ENCODE measurements at regions not wholly inside any gene's neighbourhood (a gene's known extent, or its start where the extent isn't known, plus 50 kb on each side); places are given as distances from the start of the nearest gene placed in this dataset.
A peak's percentile ranks its signal among the peaks of the same experiment; 100 is the strongest.
"Not testable (repeated sequence)": the region's sequence is repeated elsewhere in the genome, so short reads cannot be mapped to it uniquely, and the experiment has no call there.

DNA sequence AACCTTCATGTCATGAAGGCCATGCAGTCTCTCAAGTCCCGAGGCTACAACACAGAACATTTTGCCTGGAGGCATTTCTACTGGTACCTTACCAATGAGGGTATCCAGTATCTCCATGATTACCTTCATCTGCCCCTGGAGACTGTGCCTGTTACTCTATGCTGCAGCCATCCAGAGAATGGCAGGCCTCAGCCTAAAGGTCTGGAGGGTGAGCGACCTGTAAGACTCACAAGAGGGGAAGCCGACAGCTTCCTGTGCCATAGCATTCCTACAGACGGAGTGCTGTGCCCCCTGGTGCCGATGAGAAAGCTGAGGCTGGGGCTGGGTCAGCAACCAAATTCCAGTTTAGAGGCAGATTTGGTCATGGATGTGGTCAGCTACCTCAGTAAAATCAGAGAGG is 51.3 kb upstream of the CADPS start:
- no peak for DNase-seq (ENCODE audit: low read depth)

DNA sequence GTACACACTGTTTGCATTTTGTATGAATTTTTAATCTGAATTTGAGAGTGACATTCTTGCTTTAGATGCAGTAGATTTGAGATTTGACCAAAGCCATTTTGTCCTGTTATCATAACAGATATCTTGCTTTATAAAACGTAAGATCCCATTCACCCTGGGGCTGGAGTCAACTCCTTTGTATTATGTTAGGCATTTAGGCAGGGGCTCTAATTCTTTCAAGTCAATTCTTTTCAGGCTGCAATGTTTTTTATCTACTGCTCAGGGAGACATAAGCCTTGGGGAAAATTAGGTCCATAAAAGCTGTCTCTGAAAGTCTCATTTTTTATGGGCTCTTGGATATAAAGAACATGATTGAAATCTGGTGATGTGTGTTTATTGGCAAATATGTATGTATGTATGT is 53.0 kb upstream of the CADPS start:
- DNase-seq (ENCODE audit: low read depth): no peak

DNA sequence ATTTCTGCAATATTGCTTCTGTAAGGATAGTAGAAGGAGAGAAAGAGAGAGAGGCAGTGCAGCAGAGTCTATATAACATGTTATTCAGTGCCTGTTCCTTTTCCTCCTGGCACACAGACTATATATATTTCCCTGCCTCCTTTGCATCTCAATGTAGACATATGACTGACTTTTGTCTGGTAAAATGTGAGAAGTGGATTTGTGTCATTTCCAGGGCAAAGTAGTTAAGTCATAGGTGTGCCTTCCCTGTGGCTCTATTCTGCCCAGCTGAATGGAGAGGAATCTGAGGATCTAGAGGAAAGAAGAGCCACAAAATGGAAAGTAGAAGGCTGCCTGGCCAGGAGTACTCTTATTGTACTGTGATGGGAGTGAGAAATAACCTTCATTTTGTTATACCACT is 54.6 kb upstream of the CADPS start:
- no peak for DNase-seq (ENCODE audit: low read depth)

DNA sequence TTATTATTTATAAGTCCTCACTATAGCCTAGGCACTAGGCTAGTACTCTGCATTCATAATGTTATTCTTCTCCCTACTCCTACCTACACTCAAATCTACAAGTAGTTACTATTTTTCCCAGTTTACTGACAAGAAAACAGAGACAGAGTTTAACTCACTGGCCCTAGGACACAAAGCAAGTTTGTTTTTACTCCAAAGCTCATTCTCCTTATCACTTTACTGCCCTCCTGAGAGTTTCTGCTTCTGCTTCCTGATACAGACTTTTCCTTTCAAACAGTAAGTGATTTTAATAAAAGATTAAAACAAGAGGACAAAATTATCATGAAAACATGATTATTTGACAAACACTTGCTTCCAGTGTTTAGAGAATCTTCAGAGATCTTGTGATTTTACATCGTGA is 60.6 kb upstream of the CADPS start:
- no peak for DNase-seq (ENCODE audit: low read depth)

DNA sequence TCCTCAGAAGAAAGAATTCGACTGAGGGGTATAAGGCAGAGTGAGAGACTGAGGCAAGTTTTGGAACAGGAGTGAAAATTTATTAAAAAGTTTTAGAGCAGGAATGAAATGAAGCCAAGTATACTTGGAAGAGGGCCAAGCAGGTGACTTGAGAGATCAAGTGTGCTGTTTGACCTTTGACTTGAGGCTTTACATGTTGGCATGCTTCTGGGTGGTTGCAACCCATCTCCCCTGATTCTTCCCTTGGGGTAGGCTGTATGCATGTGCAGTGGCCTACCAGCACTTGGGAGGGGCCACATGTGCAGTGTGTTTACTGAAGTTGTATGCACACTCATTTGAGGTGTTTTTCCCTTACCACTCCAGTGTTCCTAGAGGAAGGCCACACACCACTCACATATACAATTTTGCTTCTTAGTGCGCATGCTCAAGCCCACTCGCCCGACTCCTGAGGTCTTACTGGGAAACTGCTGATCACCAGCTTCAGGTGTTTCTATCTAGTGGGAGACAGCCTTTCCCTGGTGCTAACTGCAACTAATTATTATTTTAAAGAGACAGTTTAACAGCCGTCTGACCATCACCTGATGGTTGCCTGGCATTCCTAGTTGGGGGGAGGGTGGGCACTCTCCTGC is 61.5 kb upstream of the CADPS start:
- no peak for DNase-seq (ENCODE audit: low read depth)

DNA sequence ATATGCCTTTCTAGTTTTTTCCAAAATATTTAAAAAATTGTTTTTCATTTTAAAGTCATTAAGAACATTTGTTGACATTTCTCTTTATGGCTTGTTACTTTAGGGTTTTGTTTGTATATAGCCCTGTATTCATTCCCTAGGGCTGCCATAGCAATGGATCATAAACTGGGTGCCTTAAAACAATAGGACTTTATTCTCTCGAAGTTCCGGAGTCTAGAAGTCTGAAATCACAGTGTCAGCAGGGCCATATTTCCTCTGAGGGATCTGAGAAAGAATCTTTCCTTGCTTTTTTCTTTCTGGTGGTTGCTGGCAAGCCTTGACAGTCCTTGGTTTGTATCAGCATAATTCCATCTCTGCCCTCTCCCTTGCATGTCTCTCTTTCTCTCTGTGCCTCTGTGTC is 63.4 kb upstream of the CADPS start:
- DNase-seq (ENCODE audit: low read depth): no peak

DNA sequence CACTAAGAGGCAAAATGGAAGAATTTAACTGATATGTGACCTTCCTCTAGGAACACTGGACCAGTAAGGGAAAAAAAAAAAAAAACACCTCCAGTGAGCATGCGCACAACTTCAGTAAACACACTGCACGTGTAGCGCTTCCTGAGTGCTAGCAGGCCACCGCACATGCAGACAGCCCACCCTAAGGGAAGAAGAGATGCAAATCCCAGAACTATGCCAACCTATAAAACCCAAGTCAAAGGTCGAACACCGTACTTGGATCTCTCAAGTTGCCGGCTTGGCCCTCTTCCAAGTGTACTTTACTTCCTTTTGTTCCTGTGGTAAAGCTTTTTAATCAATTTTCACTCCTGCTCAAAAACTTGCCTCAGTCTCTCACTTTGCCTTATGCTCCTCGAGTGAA is 64.5 kb upstream of the CADPS start:
- no peak for DNase-seq (ENCODE audit: low read depth)

DNA sequence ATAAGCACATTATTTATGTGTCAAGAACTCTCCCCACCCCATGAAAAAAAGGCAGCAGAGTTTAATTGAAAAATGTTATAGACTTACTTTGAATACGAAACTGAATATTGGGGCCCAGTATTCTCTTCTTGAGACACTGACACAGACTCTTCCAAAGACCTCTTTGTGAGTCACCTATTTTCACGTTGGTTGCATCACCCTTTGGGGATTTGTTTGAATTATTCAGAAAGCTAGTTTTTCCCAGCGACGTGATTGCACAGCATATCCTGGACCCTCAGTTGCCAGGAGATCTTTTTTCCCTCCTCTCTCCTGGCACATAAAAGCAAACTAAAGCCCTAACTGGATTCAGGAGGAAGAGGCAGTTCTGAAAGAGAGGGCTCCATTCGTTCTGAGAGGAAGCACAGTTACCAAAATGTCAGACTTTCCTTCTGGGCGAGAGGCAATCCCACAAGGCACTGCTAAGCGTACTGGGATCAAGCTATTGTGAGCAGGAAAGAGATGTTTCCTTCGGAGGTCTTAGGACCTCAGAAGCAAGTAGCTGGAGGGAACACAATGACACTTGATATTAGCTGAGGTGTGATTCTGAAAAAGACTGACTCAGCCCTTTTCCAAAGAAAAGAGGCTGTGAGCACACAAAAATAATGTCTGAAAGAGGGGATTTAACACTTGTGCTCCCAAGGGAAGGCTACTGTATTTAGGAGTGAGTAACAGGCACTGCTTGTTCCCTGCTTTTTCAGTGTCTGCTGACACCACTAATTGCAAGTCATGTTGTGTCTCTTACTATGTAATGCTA is 65.8 kb upstream of the CADPS start:
- DNase-seq (ENCODE audit: low read depth): peak; percentile 14

DNA sequence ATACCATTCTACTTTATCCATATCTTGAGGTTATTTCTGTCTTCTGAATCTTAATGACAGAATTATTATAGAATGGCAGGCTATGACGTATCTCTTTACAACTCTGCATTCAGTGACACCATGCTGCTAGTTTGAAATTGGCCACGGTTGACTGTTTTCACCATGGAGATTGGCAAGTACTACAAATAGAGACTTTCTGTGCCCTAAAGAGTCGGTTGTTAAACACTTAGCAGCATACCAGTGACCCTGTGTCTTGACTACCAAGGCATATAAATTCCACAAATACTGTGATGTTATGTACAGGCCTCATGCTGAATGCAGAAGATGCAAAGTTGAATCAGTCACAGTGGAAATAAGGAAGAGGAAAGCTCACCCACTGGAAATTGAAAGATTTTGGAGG is 67.0 kb upstream of the CADPS start:
- DNase-seq (ENCODE audit: low read depth): no peak

DNA sequence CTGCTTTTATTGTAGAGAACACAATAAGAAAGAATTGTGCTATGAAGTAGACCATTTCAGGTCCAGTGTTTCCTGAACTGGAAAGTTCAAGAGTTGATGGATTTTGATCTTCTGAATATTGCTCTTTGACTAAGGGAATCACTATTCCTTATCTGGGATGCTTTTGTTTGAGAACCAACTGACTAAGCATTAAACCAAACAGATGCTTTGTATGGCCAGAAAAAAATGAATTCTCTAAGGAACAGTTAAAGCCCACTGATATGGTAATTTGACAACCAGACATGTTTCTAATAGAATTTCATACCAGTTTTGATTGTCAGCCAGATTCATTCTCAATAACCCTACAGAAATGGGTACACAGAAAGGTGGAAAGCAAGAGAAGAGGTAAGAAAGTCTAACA is 67.5 kb upstream of the CADPS start:
- no peak for DNase-seq (ENCODE audit: low read depth)

DNA sequence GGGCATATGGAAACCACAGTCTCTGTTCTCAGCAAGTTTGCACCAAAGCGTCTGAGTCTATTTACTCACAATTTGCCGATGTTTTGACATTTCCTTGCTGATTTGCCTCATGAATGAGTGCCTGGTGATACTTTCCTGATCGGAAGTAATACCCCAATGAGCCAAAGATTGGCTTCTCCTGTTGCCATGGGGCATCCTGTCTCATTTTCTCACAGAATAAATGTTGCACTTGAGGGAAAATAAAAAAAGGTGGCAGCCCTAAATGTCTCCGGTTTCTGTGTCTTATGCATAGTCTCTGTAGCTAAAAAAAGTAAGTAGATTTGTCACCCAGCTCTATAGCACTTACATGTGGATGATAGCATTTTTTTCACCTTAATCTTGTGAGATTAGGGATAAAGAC is 73.7 kb upstream of the CADPS start:
- no peak for DNase-seq (ENCODE audit: low read depth)

DNA sequence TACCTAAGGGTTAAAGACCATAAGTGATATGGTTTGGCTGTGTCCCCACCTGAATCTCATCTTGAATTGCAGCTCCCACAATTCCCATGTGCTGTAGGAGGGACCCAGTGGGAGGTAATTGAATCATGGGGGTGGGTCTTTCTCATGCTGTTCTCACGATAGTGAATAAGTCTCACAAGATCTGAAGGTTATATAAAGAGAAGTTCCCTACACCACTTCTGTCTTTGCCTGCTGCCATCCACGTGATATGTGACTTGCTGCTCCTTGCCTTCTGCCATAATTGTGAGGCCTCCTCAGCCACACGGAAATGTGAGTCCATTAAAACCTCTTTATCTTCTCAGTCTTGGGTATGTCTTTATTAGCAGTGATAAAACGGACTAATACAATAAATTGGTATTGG is 75.0 kb upstream of the CADPS start:
- DNase-seq (ENCODE audit: low read depth): no peak

DNA sequence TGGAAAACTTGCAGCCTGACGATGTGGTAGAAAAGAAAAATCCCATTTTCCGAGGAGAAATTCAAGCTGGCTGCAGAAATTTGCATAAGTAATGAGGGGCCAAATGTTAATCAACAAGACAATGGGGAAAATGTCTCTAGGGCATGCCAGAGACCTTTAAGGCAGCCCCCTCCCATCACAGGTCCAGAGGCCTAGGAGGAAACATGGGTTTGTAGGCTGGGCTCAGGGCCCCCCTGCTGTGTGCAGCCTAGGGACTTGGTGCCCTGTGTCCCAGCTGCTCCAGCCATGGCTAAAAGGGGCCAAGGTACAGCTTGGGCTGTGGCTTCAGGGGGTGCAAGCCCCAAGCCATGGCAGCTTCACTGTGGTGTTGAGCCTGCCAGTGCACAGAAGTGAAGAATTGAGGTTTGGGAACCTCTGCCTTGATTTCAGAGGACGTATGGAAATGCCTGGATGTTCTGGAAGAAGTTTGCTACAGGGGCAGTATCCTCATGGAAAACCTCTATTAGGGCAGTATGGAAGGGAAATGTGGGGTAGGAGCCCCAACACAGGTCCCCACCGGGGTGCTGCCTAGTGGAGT is 75.9 kb upstream of the CADPS start:
- DNase-seq (ENCODE audit: low read depth): no peak

DNA sequence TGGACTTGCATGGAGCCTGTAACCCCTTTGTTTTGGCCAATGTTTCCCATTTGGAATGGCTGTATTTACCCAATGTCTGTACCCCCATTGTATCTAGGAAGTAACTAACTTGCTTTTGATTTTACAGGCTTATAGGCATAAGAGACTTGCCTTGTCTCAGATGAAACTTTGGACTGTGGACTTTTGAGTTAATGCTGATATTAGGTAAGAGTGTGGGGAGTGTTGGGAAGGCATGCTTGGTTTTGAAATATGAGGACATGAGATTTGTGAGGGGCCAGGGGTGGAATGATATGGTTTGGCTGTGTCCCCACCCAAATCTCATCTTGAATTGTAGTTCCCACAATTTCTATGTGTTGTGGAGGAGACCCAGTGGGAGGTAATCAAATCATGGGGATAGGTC is 76.7 kb upstream of the CADPS start:
- DNase-seq (ENCODE audit: low read depth): not testable (repeated sequence)

DNA sequence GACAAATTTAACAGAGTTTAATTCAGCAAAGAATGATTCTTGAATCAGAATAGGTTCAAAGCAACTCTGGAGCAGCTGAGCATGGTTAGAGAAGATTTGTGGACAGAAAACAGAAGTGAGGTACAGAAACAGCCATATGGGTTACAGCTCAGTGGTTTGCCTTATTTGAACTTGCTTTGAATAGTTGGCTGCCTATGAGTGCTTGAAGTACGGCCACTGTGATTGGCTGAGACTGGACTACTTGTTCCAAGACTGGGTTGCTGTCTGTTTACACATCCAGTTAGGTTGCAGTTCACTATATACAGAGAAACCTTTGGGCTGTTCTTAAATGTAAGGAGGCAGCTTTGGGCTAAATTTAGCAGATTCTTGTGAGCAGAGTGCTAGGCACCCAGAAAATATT is 79.4 kb upstream of the CADPS start:
- DNase-seq (ENCODE audit: low read depth): peak; percentile 1

DNA sequence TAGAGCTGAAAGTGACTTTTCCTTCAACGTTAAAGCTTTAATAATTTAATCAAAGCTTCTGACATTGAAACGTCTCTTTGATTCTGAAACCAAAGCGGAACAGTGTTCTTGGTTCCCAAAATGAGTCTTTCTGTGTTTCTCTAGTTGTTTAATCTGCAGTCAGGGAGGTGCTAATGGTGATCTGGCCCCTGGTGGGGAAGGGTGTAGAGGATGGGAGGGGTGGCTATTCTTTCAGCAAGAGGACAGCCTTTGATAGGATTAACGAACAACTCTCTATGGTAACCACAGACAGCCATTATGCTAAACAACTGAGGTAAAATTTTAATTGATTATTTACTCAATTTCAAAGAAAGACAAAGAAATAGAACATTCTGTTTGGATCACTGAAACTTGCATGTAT is 79.9 kb upstream of the CADPS start:
- DNase-seq (ENCODE audit: low read depth): no peak

DNA sequence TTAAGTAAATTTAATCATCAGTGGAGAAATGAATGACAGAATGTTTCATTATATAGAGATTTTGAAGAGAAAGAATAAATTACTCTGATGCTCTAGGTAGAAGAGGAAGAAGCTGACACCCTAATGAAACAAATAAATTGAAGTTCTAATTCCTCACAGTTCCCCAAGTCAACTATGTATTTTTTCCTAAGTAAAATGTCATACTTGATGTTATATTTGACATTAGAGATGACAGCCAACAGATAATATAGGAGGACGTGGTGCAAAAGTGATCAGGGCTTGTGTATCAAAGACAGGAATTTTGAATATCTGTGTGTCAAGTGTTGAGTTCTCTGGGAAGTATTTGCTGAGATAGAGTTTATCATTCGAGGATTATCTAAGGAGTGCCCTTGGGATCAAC is 81.2 kb upstream of the CADPS start:
- no peak for DNase-seq (ENCODE audit: low read depth)

DNA sequence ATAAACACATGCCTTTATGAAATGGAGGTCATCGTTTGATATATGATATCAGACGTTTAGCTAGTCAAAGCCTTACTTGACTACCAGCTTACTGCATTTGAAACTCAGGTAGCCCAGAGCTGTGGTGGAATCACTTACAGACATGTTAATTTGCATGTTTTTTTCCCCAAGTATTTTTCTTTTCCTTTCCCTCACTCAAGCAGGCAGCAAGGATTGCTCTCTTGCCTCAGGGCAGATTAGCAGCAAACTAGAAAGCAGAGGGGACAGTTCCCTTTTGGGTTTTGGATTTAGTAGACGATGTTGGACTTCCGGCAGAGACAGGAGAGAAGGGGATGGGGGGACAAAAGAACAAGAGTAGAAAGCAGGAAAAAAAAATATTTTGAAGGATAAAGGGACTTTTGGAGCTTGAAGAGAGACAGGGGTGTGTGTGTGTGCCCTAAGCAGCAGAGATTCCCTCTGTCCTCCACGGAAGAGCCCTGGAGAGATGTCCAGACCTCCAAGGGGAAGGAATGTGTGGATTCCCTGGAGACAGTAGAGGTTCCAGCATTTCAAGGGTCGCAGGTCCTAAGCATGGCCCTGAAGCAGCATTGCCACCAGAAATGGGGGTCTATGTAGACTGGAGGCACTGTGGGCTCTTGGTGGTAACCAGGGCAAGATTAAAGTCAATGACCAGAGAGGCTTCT is 86.8 kb upstream of the CADPS start:
- DNase-seq (ENCODE audit: low read depth): no peak

DNA sequence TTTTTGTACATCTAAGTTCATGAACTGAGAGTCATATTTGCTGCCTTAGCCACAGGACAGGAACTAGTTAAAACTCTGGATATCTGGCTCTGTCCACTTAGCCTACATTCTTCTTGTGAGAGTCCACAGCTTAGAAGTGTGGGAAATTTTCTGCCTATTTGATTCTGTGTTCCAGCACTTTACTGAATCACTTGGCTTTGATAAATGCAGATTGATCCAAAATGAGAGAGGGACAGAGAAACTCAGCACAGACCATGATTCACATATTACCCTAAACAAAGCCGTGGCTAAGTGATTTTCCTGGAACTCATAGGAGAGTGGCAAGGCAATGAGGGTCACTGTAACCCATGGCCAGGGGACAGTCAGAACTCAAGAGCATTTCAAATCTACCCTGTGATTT is 87.5 kb upstream of the CADPS start:
- no peak for DNase-seq (ENCODE audit: low read depth)

DNA sequence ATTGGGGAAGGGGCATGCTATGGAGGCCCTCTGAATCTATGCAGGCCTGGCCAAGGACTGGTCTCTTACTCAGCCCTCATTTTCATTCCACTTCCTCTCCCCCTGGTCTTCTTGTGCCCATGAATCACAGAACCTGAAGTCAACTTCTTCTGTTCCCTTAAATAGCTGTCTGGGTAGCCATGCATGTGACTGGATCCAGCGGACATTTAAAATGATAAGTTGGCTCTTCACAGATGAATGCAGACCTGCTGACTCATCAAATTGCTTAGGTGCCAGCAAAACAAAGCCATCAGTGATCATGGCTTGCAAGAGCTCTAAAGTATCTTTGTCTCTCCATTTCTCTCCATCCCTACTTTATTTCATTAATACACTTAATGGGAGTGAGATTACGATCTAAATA is 90.1 kb upstream of the CADPS start:
- DNase-seq (ENCODE audit: low read depth): no peak

DNA sequence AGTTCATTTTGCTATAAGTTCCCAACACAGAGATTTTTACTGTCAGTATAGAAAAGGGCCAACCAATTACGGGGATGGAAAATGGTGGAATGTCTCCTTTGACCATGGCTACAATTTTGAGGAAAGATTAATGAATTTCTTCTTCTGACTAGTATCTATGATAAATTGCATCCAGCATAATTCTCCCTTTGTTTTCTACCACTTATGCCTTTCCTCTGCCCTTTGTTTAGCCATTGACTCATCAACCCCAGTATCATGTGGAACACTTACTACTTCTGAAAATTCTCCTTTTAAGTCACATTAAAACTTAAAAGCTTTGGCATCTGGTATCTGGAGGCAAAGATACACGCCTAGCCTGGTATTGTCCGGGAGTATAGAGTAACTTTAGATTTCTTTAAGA is 92.9 kb upstream of the CADPS start:
- no peak for DNase-seq (ENCODE audit: low read depth)

DNA sequence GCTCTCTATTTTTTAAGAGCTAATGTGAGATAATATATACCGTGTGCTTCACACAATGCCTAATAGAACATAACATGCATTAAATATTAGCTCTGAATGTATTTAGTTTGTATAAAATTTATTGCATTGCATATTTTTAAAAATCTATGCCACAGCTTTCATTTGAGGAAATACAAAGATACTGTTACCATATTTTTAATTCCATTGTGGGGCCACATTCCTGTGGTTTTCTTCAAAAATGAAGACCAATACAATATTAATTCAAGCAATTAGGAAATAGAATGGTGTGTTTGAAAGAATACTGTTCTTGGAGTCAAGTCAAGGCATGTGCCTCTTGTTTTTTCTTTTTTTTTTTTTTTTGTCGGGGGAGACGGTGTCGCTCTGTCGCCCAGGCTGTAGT is 95.4 kb upstream of the CADPS start:
- DNase-seq (ENCODE audit: low read depth): no peak

DNA sequence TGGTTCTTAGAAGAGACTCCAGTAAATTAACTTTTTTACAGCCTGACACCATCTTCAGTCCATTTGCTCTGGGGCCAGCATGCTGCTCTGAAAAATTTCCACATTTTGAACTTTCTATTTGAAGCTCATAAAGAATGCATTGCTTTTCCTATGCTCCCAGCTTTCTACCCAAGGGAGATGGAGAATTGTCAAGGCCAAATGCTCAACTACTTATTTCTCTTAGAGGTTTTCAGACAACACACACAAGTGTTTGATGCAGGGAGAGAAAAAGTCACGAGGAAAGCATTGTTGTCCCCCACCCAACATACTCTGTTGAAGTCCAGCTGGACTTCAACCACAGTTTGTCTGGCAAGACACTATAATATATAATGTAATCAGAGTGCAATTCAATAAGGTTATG is 100.3 kb upstream of the CADPS start:
- DNase-seq (ENCODE audit: low read depth): no peak

Data from EH (cell line).